GM21447 (cell line): ENCODE measurements at regions not wholly inside any gene's neighbourhood (a gene's known extent, or its start where the extent isn't known, plus 50 kb on each side); places are given as distances from the start of the nearest gene placed in this dataset.
"Not testable (repeated sequence)": the region's sequence is repeated elsewhere in the genome, so short reads cannot be mapped to it uniquely, and the experiment has no call there.

Experiments
- ATAC-seq: cut with Tn5 transposase; IDR thresholded peaks from one replicate; pipeline ENCODE4 v1.9.1; 2021; ENCODE audit not compliant: unreplicated experiment

DNA sequence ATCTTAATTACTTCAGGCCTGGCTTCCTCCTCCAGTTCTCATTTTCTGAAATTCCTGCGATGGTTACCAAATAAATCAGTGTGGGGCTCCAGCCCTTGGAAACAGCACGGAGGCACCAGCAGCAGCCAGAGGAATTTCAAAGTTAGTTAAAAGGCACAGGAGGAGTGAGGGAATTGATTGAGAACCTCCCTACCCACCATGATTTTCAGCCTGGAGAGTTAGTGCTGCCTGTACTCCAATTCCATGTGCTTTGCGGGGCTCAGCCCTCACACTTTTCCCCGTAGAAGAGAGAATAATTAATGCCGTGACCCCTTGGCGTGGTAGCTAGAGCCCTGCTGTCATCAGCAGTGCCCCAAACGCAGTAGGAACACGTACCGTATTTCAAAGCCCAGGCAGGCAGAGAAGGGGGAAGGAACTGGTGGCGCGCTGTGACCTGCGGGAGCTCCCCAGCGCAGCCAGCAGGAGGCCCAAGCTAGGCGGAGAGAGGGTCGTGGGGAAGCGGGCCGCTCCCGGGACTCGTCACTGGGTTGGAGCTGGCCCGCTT, 84.0 kb upstream of the IGFBP7 start:
- ATAC-seq = no peak

DNA sequence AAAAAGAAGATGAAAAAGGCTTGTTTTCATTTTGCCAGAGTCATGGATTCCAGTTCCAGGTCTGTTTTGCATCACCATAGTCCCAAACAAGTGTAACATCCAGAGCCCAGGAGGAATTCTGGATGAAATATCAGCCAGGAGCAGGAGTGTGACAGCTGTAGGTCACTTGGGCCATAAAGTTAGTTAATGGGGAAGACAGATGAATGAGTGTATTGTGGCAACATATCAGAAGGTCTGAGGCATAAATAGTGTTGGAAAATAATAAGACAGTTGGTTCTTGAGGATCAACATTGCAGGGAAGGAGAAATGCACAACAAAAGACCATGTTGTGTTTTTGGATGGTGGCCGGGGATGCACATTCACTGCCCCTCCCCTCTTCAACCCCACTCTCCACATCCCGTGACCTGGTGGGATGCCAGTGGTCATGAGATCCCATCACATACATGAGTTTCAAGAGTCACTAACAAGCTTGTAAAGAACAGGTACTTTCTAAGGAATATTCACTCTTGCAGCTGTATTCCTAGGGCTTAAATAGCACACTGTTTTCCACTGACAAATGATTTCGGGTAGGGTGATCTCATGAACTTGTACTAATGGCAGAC, 83.1 kb upstream of the IGFBP7 start:
- ATAC-seq = no peak

DNA sequence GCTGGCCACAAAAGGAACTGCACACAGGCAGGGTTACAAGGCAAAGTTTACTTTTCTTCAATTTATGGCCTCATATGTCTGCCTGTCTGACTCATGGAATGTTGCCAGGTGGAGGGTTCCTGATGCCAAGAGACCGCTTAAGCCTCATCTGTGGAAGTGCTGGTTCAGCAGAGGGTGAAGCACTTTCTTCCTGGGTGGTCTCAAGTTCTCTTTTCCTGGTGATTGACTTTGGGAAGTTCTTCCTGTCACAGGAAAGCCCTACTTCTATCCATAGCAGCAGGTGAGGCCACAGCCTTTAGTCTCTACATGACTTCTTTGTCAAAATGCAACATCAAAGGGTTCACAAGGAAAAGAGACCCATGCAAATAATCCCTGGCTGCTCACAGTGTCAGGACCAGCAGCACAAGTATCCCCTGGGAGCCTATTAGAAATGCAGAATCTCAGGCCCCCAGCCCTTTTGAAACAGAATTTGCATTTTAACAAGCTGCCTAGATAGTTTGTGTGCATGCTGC, 81.4 kb upstream of the IGFBP7 start:
- no peak for ATAC-seq

DNA sequence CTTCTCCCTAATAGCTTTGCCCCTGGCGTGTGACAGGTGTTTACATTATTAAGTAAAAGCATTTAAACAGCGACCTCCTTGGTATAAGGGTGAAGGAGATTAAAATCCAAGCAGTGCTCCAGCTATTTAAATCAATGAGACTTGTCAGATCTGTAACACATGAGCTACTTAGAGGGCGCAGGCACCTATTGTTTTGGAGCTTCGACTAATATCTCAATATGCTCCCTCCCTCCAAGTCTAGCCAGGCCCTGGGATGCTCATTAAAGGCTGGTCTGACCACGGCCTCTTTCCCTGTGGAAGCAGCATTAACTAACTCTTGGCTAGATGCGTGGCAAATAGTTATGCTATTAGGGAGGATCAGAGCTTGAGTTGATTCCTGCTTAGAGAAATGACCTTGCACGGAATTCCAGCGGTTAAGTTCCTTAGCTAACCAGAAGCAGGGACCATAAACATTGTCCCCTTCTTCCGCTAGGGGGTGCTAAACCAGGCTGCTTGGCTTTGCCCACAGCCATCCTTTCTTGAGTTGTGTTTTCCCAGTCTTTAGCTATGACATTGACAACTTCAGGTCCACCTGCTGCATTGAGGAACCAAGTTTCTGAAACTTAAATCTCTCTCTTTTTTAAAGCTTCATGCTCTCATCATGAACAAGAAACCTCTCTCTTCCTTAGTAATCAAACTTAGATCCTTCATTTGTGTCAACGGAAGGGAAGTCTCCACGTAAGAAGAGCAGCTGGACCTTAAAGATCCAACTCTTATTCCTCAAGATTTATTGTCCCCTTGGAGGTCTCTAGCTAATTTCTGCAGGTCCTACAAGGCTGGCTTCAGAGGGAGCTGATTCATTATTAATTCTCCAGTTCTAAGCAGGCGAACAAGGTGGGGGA, 80.7 kb upstream of the IGFBP7 start:
- ATAC-seq = no peak

DNA sequence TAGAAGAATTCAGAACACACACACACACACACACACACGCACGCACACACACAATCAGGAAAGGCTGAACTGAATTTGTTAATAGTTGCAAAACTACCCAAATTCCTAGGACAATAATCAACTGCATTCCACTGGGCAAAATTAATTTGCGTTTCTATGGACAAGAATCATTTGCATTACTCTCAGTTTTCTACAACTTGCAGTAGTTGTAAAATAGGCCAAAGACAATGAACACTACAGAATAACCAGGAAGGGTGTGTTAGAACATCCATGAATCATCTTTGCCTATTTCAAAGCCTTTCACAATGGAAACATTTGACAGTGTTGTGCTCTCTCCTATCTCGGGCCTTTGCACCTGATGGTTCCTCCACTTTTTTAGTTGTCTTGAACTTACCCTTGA, 77.1 kb upstream of the IGFBP7 start:
- ATAC-seq = no peak

DNA sequence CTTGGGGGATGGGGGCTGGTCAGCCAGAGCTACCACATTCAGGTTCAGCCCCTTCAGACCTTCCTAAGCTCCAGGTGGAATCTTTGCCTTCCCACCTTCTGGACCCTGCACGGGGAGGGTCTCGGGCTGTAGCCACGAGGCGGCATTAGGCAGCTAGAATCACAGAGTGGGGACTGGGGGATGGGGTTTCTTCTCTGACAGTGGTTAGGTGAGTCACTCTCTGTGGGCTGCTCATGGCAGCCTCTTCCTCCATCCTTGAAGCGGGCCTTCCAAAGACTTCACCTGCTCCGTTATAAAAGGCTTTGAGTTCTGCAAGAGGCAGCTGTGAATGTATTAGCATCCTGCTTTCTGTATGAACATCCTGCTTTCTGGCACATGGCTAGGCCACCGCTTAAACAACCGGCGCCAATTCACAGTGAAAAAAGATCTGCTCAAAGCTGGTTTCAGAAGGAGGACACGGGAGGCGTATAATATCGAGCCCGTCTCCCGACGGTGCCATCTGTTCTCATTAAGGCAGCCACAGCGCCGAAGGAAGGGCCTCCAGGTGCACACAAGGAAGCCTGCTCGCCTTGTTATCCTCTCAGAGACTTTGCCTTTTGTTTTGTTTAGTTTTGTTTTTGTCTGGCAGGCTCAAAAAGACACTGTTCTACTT, 74.3 kb upstream of the IGFBP7 start:
- no peak for ATAC-seq

DNA sequence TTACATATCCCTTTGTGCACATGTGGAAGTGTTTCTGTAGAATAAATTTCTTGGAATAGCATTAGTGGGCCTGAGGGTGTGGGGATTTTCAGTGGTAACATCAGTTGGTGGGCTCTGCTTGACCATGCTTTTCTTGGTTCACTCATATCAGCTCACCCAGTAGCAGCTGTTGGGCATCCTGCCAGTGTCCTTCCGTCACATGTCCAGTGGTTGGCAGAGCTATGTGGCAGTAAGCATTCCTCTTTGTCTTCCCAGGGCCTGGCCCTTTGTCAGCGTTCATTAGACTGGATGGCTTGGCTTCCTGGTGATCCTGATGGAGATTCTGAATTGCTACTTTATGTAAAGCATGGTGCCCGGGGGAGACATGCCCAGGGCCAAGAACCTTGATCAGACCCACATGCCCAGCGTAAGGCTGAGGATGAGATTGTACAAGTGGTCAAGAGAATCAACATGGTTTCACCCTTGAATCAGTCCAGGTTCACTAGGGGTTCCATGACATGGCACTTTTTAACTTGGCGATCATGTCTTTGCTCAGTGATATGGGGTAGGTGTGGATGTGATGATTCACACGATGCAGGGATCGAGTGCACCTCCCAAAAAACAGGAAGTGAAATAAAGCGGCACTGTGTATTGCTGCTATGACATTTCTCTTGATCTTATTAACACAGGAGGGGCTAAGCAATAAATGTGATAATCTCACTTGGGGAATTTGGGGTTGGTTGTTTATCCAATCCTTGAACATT, 72.1 kb upstream of the IGFBP7 start:
- ATAC-seq = no peak

DNA sequence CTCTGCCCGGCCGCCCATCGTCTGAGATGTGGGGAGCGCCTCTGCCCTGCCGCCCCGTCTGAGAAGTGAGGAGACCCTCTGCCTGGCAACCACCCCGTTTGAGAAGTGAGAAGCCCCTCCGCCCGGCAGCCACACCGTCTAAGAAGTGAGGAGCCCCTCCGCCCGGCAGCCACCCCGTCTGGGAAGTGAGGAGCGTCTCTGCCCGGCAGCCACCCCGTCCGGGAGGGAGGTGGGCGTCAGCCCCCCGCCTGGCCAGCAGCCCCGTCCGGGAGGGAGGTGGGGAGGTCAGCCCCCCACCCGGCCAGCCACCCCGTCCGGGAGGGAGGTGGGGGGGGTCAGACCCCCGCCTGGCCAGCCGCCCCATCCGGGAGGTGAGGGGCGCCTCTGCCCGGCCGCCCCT, 63.0 kb upstream of the IGFBP7 start:
- not testable (repeated sequence) for ATAC-seq

DNA sequence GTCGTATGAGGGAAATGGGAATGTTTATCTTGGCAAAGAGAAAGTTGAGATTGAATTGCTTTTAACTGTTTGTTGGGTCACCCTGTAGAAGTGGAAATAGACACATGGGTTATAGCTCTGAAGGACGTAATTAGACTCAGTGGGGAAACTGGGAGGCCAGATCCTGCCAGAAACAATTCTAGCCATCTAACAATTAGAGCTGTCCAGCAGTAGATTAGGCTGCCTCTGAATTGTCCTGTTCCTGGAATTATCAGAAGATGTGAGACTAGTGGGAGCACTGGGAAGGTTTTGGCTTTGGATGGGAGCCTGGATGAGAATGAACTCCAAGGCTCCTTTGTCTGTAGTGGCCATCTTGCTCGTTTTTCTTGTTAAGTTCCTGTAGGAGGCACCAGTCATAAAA, 61.9 kb upstream of the IGFBP7 start:
- ATAC-seq = no peak

DNA sequence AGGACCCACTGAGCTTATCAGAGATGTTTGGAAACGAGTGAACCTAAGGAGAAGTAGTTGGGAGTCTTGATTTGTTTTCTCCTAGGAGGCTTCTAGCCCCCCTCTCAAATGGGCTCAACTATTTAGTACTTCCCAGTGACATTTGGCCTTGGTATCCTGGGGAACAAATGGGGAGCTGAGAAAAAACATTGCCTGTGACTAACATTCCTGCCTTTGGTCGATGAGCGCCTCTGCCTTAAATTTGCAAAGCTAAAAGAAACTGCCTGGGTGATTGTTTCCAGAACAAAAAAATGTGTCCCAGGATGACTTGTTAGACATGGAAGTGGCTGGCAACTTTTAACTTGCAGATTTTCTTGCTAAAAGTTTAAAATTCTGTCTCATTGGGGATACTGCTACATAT, 58.8 kb upstream of the IGFBP7 start:
- ATAC-seq = no peak

DNA sequence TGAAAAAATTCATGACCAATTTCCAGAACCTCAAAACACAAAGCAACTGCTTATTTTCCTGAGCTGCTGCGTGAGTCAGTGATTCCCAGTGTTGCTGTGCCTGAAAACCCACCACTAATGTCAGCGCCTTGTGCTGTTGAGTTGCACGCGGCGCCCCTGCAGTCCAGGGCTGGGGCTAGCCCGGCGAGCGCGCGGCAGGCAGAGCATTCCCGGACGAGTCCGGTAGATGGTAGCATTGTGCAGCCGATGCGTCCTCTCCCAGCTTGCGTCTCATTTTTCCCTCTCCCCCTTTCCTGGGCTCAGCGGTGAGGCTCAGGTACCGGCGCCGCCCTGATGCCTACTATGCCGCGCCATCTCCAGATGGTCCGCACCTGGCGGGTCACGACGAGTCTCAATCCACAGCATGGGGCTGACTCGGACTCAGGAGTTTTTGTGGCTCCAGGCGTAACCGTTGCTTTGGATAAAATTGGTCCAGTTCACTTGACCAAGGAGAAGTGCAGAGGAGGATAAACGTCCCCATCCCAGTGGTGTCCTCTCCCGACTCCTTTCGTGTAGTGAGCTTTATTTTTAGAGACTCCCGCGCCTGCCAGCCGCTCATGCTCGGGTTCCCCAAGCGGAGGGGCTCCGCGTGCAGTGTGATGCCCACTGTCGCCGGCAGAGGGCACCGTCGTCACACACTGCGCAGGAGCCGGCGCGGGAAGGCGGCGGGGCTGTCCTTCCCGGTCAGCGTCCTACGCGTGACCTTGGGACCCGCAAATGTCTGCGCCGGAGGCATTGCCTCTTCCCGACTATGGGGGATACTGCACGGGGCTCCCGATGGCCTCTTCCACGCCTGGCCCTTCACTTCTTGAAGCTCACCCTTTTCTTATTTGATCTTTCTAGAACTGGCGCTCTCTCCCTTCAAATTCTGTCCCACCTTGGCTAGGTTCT, 53.6 kb upstream of the IGFBP7 start:
- ATAC-seq = peak; percentile 97

DNA sequence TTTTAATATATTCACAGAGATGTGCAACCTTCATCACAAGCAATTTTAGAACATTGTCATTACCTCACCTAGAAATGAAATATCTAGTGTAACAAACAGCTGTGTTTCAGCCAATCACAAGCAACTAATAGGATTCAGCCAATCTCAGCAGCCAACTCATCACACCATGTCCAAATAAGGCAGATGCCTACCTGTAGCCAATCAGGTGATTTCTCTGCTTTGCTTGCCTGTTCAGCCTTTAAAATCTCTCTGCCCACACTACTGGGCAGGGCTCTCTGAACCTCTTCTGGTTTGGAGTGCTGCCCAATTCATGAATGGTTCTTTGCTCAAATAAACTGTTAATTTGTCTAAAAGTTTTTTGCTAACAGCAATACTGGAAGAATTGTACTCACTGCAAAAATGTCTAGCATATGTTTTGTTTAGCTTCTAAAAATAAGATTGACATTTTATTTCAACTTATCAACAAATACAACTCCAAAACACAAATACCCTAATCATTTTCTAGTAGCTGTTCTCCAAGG, 52.4 kb upstream of the IGFBP7 start:
- no peak for ATAC-seq
